Right atrium auricular region (tissue), 2 donors: ENCODE measurements at regions not wholly inside any gene's neighbourhood (a gene's known extent, or its start where the extent isn't known, plus 50 kb on each side); places are given as distances from the start of the nearest gene placed in this dataset.
"Not testable (repeated sequence)": the region's sequence is repeated elsewhere in the genome, so short reads cannot be mapped to it uniquely, and the experiment has no call there.

Experiments used
- DNase-seq: peaks from one replicate; pipeline ENCODE4 v3.0.0-alpha.2; 2019; ENCODE audit warnings: low spot score
- H3K27ac ChIP-seq, 2 donors: fragments of 200-600 bp; sonication (generic); 1 replicate in 1 of 2; 2 replicates in 1 of 2; pipeline ENCODE4 v1.5.1; 2016 to 2019
- H3K27me3 ChIP-seq, 2 donors: fragments of 200-600 bp; sonication (generic); one replicate each; pipeline versions ENCODE4 v1.5.1 to v1.6.0; 2017 to 2019
- H3K36me3 ChIP-seq: fragments of 200-600 bp; sonication (generic); one replicate; pipeline ENCODE4 v1.5.1; 2016
- H3K4me1 ChIP-seq, 2 donors: fragments of 200-600 bp; sonication (generic); one replicate each; pipeline versions ENCODE4 v1.5.1 to v1.6.0; 2017 to 2019
- H3K4me3 ChIP-seq, 2 donors: fragments of 200-600 bp; sonication (generic); 1 replicate in 1 of 2; 2 replicates in 1 of 2; pipeline ENCODE4 v1.5.1; 2017 to 2019; ENCODE audit warnings: mild to moderate bottlenecking in 1 of 2, moderate library complexity in 1 of 2
- H3K9me3 ChIP-seq, 2 donors: fragments of 200-600 bp; sonication (generic); one replicate each; pipeline ENCODE4 v1.5.1; 2019
- TF ChIP-seq, protein P1 (sequence below), 2 donors: fragments of 200-600 bp; sonication (generic); IDR thresholded peaks; one replicate each; pipeline ENCODE4 v1.5.1; 2019; ENCODE audit warnings: antibody characterized with exemption in 2 of 2

DNA sequence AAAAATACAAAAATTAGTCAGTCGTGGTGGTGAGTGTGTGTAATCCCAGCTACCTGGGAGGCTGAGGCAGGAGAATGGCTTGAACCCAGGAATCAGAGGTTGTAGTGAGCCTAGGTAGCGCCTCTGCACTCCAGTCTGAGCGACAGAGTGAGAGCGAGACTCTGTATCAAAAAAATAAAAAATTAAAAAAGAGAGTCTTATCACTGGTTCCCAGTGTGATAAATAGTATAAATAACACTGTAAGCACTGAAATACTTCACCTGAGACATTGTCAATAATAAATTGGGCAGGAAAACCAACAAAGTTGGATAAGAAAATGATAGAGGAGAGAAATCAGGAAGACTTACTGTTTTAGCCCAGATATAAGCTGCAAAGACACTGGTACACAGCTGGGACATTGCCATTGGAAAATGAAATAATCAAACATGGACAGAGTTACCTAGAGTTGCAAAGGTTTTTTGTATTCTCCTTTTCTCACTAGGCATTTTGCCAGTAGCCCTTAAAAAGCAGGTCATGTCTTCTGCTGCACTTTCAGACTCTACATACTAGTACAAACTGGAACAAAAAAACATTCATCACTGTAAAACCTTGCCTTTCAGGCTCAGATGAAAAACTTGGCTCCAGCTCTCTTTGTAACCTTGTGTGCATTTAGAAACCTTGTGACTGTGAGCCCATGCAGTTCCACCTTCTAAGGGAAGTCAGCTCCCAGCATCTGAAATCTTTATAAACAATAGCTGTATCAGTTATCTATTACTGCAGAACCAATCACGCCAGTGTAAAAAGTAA lies 55.0 kb upstream of the PPP1R2C start:
- no peak for DNase-seq
- Histone ChIP-seq H3K4me3 (no peak overlapping the region), H3K27ac (no peak overlapping the region), H3K4me1 (no peaks in the 10 kb centered on the region), H3K27me3 (no peaks in the 10 kb centered on the region), H3K9me3 (peaks cover 0 to 13% of the 10 kb centered on the region in 2 donors), H3K36me3 (no peaks in the 10 kb centered on the region)
- TF ChIP-seq, protein P1, sequence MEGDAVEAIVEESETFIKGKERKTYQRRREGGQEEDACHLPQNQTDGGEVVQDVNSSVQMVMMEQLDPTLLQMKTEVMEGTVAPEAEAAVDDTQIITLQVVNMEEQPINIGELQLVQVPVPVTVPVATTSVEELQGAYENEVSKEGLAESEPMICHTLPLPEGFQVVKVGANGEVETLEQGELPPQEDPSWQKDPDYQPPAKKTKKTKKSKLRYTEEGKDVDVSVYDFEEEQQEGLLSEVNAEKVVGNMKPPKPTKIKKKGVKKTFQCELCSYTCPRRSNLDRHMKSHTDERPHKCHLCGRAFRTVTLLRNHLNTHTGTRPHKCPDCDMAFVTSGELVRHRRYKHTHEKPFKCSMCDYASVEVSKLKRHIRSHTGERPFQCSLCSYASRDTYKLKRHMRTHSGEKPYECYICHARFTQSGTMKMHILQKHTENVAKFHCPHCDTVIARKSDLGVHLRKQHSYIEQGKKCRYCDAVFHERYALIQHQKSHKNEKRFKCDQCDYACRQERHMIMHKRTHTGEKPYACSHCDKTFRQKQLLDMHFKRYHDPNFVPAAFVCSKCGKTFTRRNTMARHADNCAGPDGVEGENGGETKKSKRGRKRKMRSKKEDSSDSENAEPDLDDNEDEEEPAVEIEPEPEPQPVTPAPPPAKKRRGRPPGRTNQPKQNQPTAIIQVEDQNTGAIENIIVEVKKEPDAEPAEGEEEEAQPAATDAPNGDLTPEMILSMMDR (IDR thresholded peaks at IDR 0.05): no peak

DNA sequence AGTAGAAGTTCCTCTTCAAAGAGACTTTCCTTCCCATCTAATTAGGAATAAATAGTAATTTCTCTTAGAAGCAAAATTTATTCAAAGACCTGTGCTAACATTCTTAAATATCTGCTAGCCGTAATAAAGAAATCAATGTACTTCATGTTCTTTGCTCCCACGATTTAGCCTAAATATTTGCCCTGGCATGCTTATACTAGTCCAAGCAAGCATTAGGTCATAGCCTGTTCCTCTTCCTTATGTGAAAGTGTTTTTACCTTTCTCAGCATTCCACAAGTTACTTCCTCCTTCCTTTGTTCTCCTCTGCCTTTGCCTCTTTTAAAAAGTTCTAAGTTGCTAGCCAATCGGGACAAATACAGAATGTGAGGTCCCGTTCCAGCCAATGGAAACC lies 55.6 kb upstream of the PPP1R2C start:
- not testable (repeated sequence) for H3K36me3 ChIP-seq
- peaks cover 0 to 10% of the 10 kb centered on the region in 2 donors for H3K9me3 ChIP-seq

DNA sequence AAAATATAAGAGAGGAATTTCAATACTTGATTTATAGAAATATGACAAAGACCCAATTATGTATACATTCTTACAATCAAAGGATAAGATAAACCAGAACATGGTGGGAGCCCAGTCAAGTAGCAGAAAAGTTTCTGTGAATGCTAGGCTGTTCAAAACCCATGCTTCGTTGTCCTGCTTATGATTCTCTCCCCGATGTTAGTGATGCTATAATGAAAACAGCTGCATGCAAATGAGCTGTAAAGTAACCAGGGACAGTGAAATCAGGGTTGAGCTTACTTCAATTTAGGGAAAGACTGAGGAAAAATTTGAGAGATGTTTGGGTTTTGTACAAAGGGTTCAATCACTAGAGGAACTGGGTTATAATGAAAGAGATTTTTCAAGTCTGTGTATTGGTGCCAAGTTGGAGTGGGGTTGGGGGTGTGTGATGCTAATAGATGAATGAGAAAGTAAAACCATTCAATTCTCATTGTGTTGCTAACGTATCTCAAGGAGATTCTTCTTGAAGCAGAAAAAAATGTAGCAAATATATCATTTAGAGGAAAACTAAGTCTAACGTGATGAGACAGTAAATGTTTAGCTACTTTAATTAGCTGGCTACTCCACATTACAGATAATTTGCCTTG lies 59.3 kb upstream of the PPP1R2C start:
- H3K9me3 ChIP-seq: no peaks in the 10 kb centered on the region
- H3K4me1 ChIP-seq: no peaks in the 10 kb centered on the region
- H3K4me3 ChIP-seq: no peak overlapping the region
- no peak for DNase-seq
- H3K27ac ChIP-seq: no peak overlapping the region
- TF ChIP-seq, protein P1 (IDR thresholded peaks at IDR 0.05): no peak
- no peaks in the 10 kb centered on the region for H3K27me3 ChIP-seq
- no peaks in the 10 kb centered on the region for H3K36me3 ChIP-seq

More for the DNA sequence above, 55.6 kb upstream of the PPP1R2C start:
- not testable (repeated sequence) for DNase-seq, H3K27me3 ChIP-seq, H3K4me3 ChIP-seq, H3K27ac ChIP-seq, H3K4me1 ChIP-seq

DNA sequence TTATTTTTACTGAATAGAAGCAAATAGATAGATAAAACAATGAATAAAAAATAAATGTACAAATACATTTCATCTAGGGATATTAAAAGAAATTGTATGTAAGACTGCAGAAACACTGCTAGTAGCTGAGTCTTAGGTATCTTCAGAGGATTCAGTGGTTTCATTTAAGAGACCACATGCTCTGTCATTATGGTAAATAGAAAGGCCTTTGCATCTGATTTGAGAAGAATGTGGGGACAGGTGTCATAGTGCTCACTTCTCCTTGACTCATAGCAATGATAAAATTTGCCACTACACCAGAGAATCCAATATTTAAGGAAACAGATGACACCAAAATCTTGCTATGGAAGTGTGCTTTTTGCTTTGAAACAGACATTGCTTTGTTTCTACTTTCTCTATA lies 59.8 kb upstream of the PPP1R2C start:
- TF ChIP-seq, protein P1 (IDR thresholded peaks at IDR 0.05): no peak
- H3K9me3 ChIP-seq: no peaks in the 10 kb centered on the region
- no peak overlapping the region for H3K4me3 ChIP-seq
- no peaks in the 10 kb centered on the region for H3K27me3 ChIP-seq
- DNase-seq: no peak
- H3K27ac ChIP-seq: no peak overlapping the region
- no peaks in the 10 kb centered on the region for H3K36me3 ChIP-seq
- H3K4me1 ChIP-seq: no peaks in the 10 kb centered on the region

DNA sequence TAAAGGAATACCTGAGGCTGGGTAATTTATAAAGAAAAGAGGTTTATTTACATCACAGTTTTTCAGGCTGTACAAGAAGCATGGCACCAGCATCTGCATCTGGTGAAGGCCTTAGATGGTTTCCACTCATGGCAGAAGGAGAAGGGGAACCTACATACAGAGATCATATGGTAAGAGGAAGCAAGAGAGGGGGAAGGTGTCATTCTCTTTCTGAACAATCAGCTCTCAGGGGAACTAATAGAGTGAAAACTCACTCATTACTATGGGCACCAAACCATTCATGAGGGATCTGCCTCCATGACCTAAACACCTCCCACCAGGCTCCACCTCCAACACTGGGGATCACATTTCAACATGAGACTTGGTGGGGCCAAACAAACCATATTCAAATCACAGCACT lies 61.7 kb upstream of the PPP1R2C start:
- no peaks in the 10 kb centered on the region for H3K36me3 ChIP-seq
- TF ChIP-seq, protein P1 (IDR thresholded peaks at IDR 0.05): no peak
- no peak overlapping the region for H3K27ac ChIP-seq
- no peak overlapping the region for H3K4me3 ChIP-seq
- no peaks in the 10 kb centered on the region for H3K4me1 ChIP-seq
- DNase-seq: no peak
- H3K27me3 ChIP-seq: no peaks in the 10 kb centered on the region
- H3K9me3 ChIP-seq: no peaks in the 10 kb centered on the region

DNA sequence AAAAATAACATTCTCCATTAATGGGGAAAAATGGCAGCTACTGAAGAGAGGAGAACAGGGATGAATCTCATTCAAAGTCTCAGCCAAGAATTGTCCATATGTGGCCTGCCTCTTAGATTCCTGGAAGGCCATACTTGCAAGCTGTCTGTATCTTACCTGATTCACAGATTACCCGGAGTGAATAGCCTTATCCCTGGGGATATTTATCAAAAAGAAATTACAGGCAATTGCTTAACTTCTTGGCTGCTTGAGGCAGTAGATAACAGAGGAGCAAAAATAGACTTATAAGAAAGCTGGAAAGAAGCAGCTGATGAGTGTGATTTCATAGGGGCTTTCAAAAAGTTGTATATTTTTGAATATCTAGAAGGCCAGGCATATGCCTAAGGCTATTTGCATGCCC lies 68.8 kb upstream of the PPP1R2C start:
- no peaks in the 10 kb centered on the region for H3K4me1 ChIP-seq
- no peak for DNase-seq
- TF ChIP-seq, protein P1 (IDR thresholded peaks at IDR 0.05): no peak

More for the DNA sequence above, 68.8 kb upstream of the PPP1R2C start:
- no peak overlapping the region for H3K27ac ChIP-seq
- H3K36me3 ChIP-seq: no peaks in the 10 kb centered on the region
- H3K4me3 ChIP-seq: no peak overlapping the region
- peaks cover 0 to 24% of the 10 kb centered on the region in 2 donors for H3K9me3 ChIP-seq
- no peaks in the 10 kb centered on the region for H3K27me3 ChIP-seq
